OCI-LY1 (cell line): ENCODE measurements at regions not wholly inside any gene's neighbourhood (a gene's known extent, or its start where the extent isn't known, plus 50 kb on each side); places are given as distances from the start of the nearest gene placed in this dataset.

Experiments
- CTCF ChIP-seq: fragments of 200-600 bp; sonication (generic), shearing (Covaris generic); IDR thresholded peaks from 2 replicates; pipeline ENCODE4 v1.5.1; 2017; ENCODE audit warnings: mild to moderate bottlenecking, antibody characterized with exemption, low read length, moderate library complexity, mixed read lengths
- EZH2 ChIP-seq: fragments of 200-600 bp; sonication (generic), shearing (Covaris generic); IDR thresholded peaks from 2 replicates; pipeline ENCODE4 v1.8.0; 2017; ENCODE audit warnings: borderline replicate concordance, mixed run types, mild to moderate bottlenecking, antibody characterized with exemption, low read length, moderate library complexity, mixed read lengths

GRCh38 chr17:12566291-12566690, 99.4 kb upstream of the MYOCD start:
- TF ChIP-seq CTCF (no peak), EZH2 (no peak)
